ENCODE measurements at regions not wholly inside any gene's neighbourhood (a gene's known extent, or its start where the extent isn't known, plus 50 kb on each side); places are given as distances from the start of the nearest gene placed in this dataset.

DNA sequence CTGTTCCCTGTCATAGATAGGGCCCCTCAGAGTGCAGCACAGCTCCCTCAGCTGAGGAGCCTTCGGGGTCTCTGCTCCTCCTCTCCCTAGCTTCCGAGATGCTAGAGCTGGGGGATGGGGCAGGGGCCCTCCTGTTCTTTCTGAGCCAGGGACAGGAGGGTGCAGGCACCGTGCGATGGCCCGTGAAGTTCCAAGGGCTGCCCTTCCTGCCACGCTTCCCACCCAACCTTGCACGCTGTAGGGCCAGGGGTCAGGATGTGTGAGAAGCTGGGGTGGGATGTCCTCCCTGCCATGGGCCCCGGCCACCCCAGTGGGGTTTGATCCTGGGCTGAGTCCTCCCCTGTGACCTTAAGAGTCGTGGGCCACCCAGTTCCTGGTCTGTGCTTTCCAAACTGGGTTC is 240.7 kb upstream of the C1orf174 start:
- no peaks in the 10 kb centered on the region for H3K9me3 ChIP-seq (ENCODE audit: insufficient read depth, low read length)
- TF ChIP-seq CTCF (IDR thresholded peaks at IDR 0.05; ENCODE audit: insufficient read depth, low read length, poor library complexity, severe bottlenecking) = no peak
- TF ChIP-seq EZH2phosphoT487 (conservative IDR thresholded peaks at IDR 0.05; ENCODE audit: low read length) = no peak
- no peak overlapping the region for H3K4me3 ChIP-seq (ENCODE audit: insufficient read depth, low read length, poor library complexity, severe bottlenecking)
- no peaks in the 10 kb centered on the region for H4K20me1 ChIP-seq (ENCODE audit: low read depth, low read length)
- H2AFZ ChIP-seq (ENCODE audit: low read depth, low read length, severe bottlenecking) = no peak overlapping the region
- H3K27me3 ChIP-seq (ENCODE audit: low read length) = no peaks in the 10 kb centered on the region
- H3K4me2 ChIP-seq (ENCODE audit: low read depth, low read length, poor library complexity, severe bottlenecking) = no peak overlapping the region
- H3K9ac ChIP-seq (ENCODE audit: low read length) = no peak overlapping the region
- no peaks in the 10 kb centered on the region for H3K9me2 ChIP-seq (replicated peaks; ENCODE audit: insufficient read depth, low read length)
- H3K36me3 ChIP-seq (ENCODE audit: low read length) = no peaks in the 10 kb centered on the region
- H3F3A ChIP-seq (ENCODE audit: insufficient read depth) = no peaks in the 10 kb centered on the region
- no peak overlapping the region for H3K27ac ChIP-seq (ENCODE audit: low read depth, low read length)
- no peaks in the 10 kb centered on the region for H3K79me2 ChIP-seq (ENCODE audit: insufficient read depth, low read length)

- Histone ChIP-seq H4K20me1 (ENCODE audit: low read depth, low read length) (no peaks in the 10 kb centered on the region), H3K27ac (ENCODE audit: low read depth, low read length) (no peak overlapping the region), H2AFZ (ENCODE audit: low read depth, low read length, severe bottlenecking) (no peak overlapping the region), H3K9me2 (replicated peaks; ENCODE audit: insufficient read depth, low read length) (no peaks in the 10 kb centered on the region), H3K4me3 (ENCODE audit: insufficient read depth, low read length, poor library complexity, severe bottlenecking) (no peak overlapping the region), H3F3A (ENCODE audit: insufficient read depth) (no peaks in the 10 kb centered on the region), H3K36me3 (ENCODE audit: low read length) (no peaks in the 10 kb centered on the region), H3K27me3 (ENCODE audit: low read length) (no peaks in the 10 kb centered on the region), H3K9me3 (ENCODE audit: insufficient read depth, low read length) (no peaks in the 10 kb centered on the region), H3K79me2 (ENCODE audit: insufficient read depth, low read length) (no peaks in the 10 kb centered on the region), H3K9ac (ENCODE audit: low read length) (no peak overlapping the region), H3K4me2 (ENCODE audit: low read depth, low read length, poor library complexity, severe bottlenecking) (no peak overlapping the region)
- TF ChIP-seq CTCF (IDR thresholded peaks at IDR 0.05; ENCODE audit: insufficient read depth, low read length, poor library complexity, severe bottlenecking) (no peak), EZH2phosphoT487 (conservative IDR thresholded peaks at IDR 0.05; ENCODE audit: low read length) (no peak)
Observed at GRCh38 chr1:4144349-4144971, 244.4 kb upstream of the C1orf174 start.

DNA sequence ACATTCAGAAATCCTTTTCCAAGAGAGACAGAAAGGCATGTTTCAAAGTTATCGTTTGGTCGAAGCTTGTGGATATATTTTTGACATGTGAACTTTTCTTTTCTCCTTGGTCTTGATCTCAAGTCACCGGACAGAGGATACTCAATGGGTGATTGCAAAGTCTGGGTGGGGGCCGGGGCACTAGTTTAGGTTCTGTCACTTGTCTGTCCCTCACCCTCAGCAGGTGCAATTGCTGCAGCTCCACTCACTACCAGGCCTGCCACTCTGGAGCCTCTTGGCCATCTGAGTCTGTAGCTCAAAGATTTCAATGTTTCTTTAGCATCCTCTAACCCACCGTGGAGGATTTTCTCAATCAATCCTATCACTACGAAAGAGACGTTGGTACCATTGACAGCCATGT is 246.0 kb upstream of the C1orf174 start:
- Histone ChIP-seq H3K9me2 (replicated peaks; ENCODE audit: insufficient read depth, low read length) (no peaks in the 10 kb centered on the region), H3K4me2 (ENCODE audit: low read depth, low read length, poor library complexity, severe bottlenecking) (no peak overlapping the region), H3K9me3 (ENCODE audit: insufficient read depth, low read length) (no peaks in the 10 kb centered on the region), H3F3A (ENCODE audit: insufficient read depth) (no peaks in the 10 kb centered on the region), H3K9ac (ENCODE audit: low read length) (no peak overlapping the region), H2AFZ (ENCODE audit: low read depth, low read length, severe bottlenecking) (no peak overlapping the region), H3K27ac (ENCODE audit: low read depth, low read length) (no peak overlapping the region), H3K4me3 (ENCODE audit: insufficient read depth, low read length, poor library complexity, severe bottlenecking) (no peak overlapping the region), H3K27me3 (ENCODE audit: low read length) (no peaks in the 10 kb centered on the region), H4K20me1 (ENCODE audit: low read depth, low read length) (no peaks in the 10 kb centered on the region), H3K79me2 (ENCODE audit: insufficient read depth, low read length) (no peaks in the 10 kb centered on the region), H3K36me3 (ENCODE audit: low read length) (no peaks in the 10 kb centered on the region)
- TF ChIP-seq CTCF (IDR thresholded peaks at IDR 0.05; ENCODE audit: insufficient read depth, low read length, poor library complexity, severe bottlenecking) (no peak), EZH2phosphoT487 (conservative IDR thresholded peaks at IDR 0.05; ENCODE audit: low read length) (no peak)
